Activated T-cell treated with anti-CD3 and anti-CD28 coated beads for 4 hours (primary cell): ENCODE measurements at regions not wholly inside any gene's neighbourhood (a gene's known extent, or its start where the extent isn't known, plus 50 kb on each side); places are given as distances from the start of the nearest gene placed in this dataset.

Experiments
- DNase-seq: peaks from one replicate; pipeline ENCODE4 v3.0.0-alpha.2; 2020

- DNase-seq: no peak
Observed at GRCh38 chr1:34331020-34331926, 154.6 kb downstream of the C1orf94 start.

- DNase-seq: no peak
Observed at GRCh38 chr1:34332996-34333395, 156.3 kb downstream of the C1orf94 start.

GRCh38 chr1:34338871-34339270, 162.2 kb downstream of the C1orf94 start:
- DNase-seq: no peak

GRCh38 chr1:34341896-34342295, 165.2 kb downstream of the C1orf94 start:
- DNase-seq: no peak

GRCh38 chr1:34342334-34342733, 165.6 kb downstream of the C1orf94 start:
- DNase-seq: no peak

- no peak for DNase-seq
Observed at GRCh38 chr1:34346128-34346527, 169.4 kb downstream of the C1orf94 start.

GRCh38 chr1:34353409-34353808, 176.7 kb downstream of the C1orf94 start:
- no peak for DNase-seq

GRCh38 chr1:34354367-34354766, 177.7 kb downstream of the C1orf94 start:
- no peak for DNase-seq

- no peak for DNase-seq
Observed at GRCh38 chr1:34356853-34357252, 180.1 kb downstream of the C1orf94 start.

GRCh38 chr1:34358636-34359035, 181.9 kb downstream of the C1orf94 start:
- DNase-seq: no peak

GRCh38 chr1:34359411-34359810, 182.7 kb downstream of the C1orf94 start:
- DNase-seq: no peak

GRCh38 chr1:34360574-34360973, 183.9 kb downstream of the C1orf94 start:
- no peak for DNase-seq

- no peak for DNase-seq
Observed at GRCh38 chr1:34361121-34361520, 184.4 kb downstream of the C1orf94 start.

GRCh38 chr1:34361781-34362357, 185.2 kb downstream of the C1orf94 start:
- no peak for DNase-seq

- no peak for DNase-seq
Observed at GRCh38 chr1:34362949-34363348, 186.2 kb downstream of the C1orf94 start.

- DNase-seq: no peak
Observed at GRCh38 chr1:34363447-34363846, 186.7 kb downstream of the C1orf94 start.

GRCh38 chr1:34363915-34364314, 187.2 kb downstream of the C1orf94 start:
- no peak for DNase-seq

- no peak for DNase-seq
Observed at GRCh38 chr1:34364376-34364775, 187.7 kb downstream of the C1orf94 start.

GRCh38 chr1:34365295-34365694, 188.6 kb downstream of the C1orf94 start:
- DNase-seq: no peak

GRCh38 chr1:34366875-34367624, 190.3 kb downstream of the C1orf94 start:
- no peak for DNase-seq

GRCh38 chr1:34367954-34368353, 191.2 kb downstream of the C1orf94 start:
- no peak for DNase-seq

GRCh38 chr1:34369701-34370455, 193.2 kb downstream of the C1orf94 start:
- no peak for DNase-seq

GRCh38 chr1:34370748-34371147, 194.0 kb downstream of the C1orf94 start:
- DNase-seq: no peak
